IMR-90 (cell line): ENCODE measurements at regions not wholly inside any gene's neighbourhood (a gene's known extent, or its start where the extent isn't known, plus 50 kb on each side); places are given as distances from the start of the nearest gene placed in this dataset.

ENCODE experiments used
- CEBPB ChIP-seq: IDR thresholded peaks from 2 replicates; pipeline ENCODE4 v1.6.1; 2012; ENCODE audit warnings: low read depth, low read length, improper control_type of control experiment
- CHD1 ChIP-seq: IDR thresholded peaks from 2 replicates; pipeline ENCODE4 v1.6.1; 2012; ENCODE audit warnings: low read depth, low read length, improper control_type of control experiment
- CTCF ChIP-seq: conservative IDR thresholded peaks from 2 replicates; pipeline ENCODE4 v1.5.1; 2012; ENCODE audit warnings: mild to moderate bottlenecking, low read depth, low read length, improper control_type of control experiment
- FOS ChIP-seq: fragments of 150-350 bp; IDR thresholded peaks from 2 replicates; pipeline ENCODE4 v1.6.1; 2016; ENCODE audit warnings: low read depth, low read length
- MAZ ChIP-seq: IDR thresholded peaks from 2 replicates; pipeline ENCODE4 v1.6.1; 2012; ENCODE audit warnings: low read depth, mild to moderate bottlenecking, low read length, improper control_type of control experiment, moderate library complexity, borderline replicate concordance
- POLR2A ChIP-seq: IDR thresholded peaks from 2 replicates; pipeline ENCODE4 v1.6.1; 2012; ENCODE audit warnings: mild to moderate bottlenecking, low read depth, low read length
- RAD21 ChIP-seq: IDR thresholded peaks from 2 replicates; pipeline ENCODE4 v1.6.1; 2012; ENCODE audit warnings: low read length, improper control_type of control experiment
- RFX5 ChIP-seq: IDR thresholded peaks from 2 replicates; pipeline ENCODE4 v1.8.0; 2012; ENCODE audit warnings: low read depth, mild to moderate bottlenecking, low read length, moderate library complexity
- SMC3 ChIP-seq: fragments of 150-350 bp; IDR thresholded peaks from 2 replicates; pipeline ENCODE4 v1.6.1; 2016; ENCODE audit warnings: low read depth, mild to moderate bottlenecking, antibody characterized with exemption, low read length, moderate library complexity
- USF2 ChIP-seq: fragments of 150-350 bp; IDR thresholded peaks from 2 replicates; pipeline ENCODE4 v1.6.1; 2017; ENCODE audit warnings: mild to moderate bottlenecking, antibody characterized with exemption, low read length, low read depth

- TF ChIP-seq CEBPB: no peak
- no peak for TF ChIP-seq CTCF
- TF ChIP-seq MAZ: no peak
- TF ChIP-seq RAD21: no peak
- TF ChIP-seq CHD1: no peak
- TF ChIP-seq RFX5: no peak
- TF ChIP-seq USF2: no peak
- no peak for TF ChIP-seq FOS
- no peak for TF ChIP-seq SMC3
- no peak for TF ChIP-seq POLR2A
Measured at GRCh38 chr5:159786201-159786600, 130.1 kb upstream of the ADRA1B start.
